Inflammatory macrophage treated with lipopolysaccharide for 4 hours (primary cell): ENCODE measurements at regions not wholly inside any gene's neighbourhood (a gene's known extent, or its start where the extent isn't known, plus 50 kb on each side); places are given as distances from the start of the nearest gene placed in this dataset.
"Not testable (repeated sequence)": the region's sequence is repeated elsewhere in the genome, so short reads cannot be mapped to it uniquely, and the experiment has no call there.

Experiments used
- DNase-seq: peaks from one replicate; pipeline ENCODE4 v3.0.0-alpha.2; 2020

DNA sequence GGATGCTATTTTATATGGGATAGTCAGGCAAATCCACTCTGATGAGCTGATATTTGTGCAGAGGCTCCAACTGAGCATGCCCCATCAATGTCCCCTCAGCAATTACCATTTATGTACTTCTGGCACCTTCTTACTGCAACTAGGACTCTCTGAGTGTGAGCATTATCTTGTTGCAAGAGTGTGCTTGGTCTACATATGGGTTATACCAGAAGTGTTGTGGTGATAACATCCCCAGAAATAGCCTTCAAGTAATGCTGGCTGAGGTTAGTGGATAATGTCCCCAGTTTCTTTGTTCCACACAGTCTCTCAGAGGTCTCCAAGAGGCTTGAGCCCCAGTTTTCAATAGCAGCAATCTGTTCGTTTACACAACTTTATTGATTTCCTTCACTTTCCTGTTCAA lies 408.6 kb downstream of the JRKL start:
- DNase-seq, result no peak

GRCh38 chr11:96815236-96815635 lies 425.4 kb downstream of the JRKL start:
- DNase-seq, result no peak

- no peak for DNase-seq
These were observed 427.9 kb downstream of the JRKL start for GRCh38 chr11:96817482-96818399.

GRCh38 chr11:96827164-96827563 lies 437.4 kb downstream of the JRKL start:
- DNase-seq, result no peak

- DNase-seq, result no peak
These were observed 452.0 kb downstream of the JRKL start for GRCh38 chr11:96841792-96842191.

- DNase-seq, result no peak
These were observed 452.9 kb downstream of the JRKL start for GRCh38 chr11:96842731-96843130.

GRCh38 chr11:96854425-96854824 lies 464.6 kb downstream of the JRKL start:
- DNase-seq, result no peak

DNA sequence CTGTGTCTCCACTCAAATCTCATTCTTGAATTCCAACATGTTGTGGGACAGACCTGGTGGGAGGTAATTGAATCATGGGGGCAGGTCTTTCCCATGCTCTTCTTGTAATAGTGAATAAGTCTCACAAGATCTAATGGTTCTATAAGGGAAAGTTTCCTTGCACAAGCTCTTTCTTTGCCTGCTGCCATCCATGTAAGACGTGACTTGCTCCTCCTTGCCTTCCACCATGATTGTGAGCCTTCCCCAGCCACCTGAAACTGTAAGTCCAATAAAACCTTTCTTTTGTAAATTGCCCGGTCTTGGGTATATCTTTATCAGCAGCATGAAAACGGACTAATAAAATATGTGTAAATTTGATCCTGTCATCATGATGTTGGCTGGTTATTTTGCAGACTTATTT lies 471.9 kb downstream of the JRKL start:
- DNase-seq, result not testable (repeated sequence)

GRCh38 chr11:96863520-96863919 lies 473.7 kb downstream of the JRKL start:
- no peak for DNase-seq

DNA sequence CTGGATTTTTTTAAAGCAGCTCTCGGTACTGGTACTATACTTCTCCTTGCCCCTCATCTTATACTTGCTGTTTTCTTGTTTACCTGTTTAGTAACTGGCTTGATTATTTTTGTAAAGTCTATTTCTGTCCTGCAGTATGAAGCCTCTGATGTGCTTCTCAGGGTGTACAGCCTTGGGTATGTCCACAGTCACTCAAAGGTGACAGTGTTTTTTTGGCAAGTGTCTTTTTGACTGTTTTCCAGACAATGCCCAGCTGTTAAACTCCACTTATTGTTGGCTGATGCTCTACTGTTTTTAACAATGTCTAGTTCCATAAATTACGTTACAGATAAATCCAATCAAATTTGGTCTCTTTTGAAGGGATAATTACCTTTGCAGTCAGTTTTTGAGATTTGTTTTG lies 475.2 kb downstream of the JRKL start:
- DNase-seq, result no peak

GRCh38 chr11:96869207-96869606 lies 479.4 kb downstream of the JRKL start:
- DNase-seq, result no peak

DNA sequence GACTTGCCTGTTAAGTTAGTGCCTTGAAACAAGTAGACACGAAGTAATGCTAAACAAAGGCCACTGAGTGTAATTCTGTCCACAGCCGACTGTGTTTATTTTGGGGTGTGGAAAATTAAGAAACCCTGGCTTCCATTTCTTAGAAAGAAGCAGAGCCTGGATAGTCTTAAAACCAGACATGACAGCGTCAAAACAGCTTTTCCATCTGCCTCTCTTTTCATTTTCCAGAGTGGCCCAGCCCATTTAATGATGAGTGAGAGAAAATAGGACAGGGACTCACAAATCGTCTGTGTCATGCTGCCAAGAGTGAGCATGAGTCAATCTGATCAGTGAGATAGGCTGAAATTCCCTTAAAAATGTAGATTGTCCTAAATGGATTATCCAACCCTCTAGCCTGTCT lies 485.9 kb downstream of the JRKL start:
- DNase-seq, result no peak

GRCh38 chr11:96878299-96879051 lies 488.7 kb downstream of the JRKL start:
- no peak for DNase-seq

GRCh38 chr11:96882622-96883021 lies 492.8 kb downstream of the JRKL start:
- not testable (repeated sequence) for DNase-seq

- no peak for DNase-seq
These were observed 495.6 kb downstream of the JRKL start for GRCh38 chr11:96885405-96885804.

GRCh38 chr11:96885912-96886311 lies 496.1 kb downstream of the JRKL start:
- DNase-seq, result no peak

DNA sequence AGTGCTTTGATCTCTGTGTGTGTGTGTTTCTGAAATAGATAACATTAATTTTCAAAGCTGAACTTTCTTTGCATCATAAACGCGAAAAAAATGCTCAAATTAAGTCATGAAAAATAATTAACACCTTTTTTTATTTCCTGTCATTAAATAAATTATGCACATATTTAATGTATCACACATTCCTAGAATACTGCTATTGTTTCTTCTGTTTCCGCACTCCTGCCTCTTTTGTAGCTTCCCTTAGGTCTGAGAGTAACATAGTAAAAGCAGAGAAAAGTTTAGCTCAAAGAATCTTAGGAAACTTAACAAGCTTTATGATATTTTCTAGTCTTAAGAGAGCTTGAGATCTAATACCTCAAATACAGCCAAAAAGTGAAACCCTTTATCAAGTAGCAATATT lies 504.2 kb downstream of the JRKL start:
- no peak for DNase-seq

- DNase-seq, result no peak
These were observed 504.8 kb downstream of the JRKL start for GRCh38 chr11:96894587-96894986.

DNA sequence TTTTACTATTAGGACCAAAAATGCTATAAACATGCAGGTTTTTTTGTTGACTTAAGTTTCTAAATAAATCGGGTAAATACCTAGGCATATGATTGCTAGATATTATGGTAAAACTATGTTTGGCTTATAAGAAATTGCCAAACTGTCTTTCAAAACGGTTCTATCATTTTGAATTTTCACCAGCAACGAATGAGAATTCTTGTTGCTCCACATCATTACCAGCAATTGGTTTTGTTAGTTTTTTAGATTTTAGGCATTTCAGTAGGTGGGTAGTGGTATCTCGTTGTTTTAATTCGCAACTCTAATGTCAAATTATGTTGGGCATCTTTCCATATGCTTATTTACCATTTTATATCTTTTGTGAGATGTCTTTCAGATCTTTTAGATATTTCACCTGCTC lies 510.2 kb downstream of the JRKL start:
- DNase-seq, result no peak

GRCh38 chr11:96905143-96905542 lies 515.3 kb downstream of the JRKL start:
- DNase-seq, result no peak

DNA sequence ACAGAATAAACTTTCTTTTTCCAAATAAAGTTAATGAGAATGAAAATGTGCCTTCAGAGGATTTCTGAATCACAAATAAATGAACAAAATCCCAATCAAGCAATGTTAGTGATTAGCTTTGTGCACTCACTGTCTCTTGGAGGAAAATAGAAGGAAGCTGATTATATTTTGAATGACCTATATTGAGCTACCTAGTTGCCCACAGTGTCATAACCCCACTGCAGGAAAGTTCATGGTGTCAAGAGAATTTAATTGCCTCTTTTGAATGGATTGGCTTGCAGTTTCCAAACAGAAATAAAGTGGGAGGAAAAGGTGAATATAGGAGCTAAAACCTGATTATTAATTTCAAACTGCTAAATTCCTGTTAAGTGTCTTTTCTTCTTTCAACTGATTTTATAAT lies 515.9 kb downstream of the JRKL start:
- no peak for DNase-seq

DNA sequence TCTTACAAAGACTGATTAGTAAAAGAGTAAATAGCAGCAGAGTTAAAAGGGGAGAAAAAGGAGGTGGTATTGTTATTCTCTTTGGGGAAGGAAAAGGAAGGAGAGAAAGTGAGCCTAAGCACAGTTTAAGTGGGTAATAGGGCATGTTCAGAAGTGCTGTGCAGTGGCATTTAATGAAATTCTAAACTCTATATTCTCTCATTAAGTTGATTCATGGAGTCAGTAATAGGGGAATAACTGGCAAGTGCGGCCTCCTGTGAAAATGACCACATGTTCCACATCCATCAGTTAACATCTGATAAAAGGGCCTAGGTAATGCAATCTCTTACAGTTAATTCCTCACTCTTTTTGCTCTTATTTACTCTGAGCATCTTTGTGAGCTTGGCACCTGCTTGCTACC lies 516.7 kb downstream of the JRKL start:
- no peak for DNase-seq

- DNase-seq, result no peak
These were observed 536.0 kb downstream of the JRKL start for GRCh38 chr11:96925862-96926261.

DNA sequence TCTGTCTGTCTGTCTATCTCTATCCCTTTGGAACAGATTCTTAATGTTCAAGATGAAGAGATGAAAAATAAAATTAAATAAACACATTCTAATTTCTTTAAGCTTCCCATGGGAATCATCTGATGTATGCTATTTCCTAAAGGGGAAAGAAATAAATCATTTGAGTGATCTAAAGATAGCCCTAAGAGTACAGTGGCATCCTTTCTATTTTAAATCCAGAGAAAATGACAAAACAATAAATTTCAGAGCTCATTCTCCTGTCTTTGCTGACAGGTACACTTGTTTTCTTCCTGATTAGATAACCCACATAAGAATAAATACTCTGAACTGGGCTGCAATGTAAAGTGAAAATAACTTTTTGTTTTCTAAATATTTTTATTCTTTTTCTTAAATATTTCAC lies 550.4 kb downstream of the JRKL start:
- DNase-seq, result no peak
